Lower leg skin (tissue), 4 donors: ENCODE measurements at regions not wholly inside any gene's neighbourhood (a gene's known extent, or its start where the extent isn't known, plus 50 kb on each side); places are given as distances from the start of the nearest gene placed in this dataset.

Source experiments
- DNase-seq, 2 donors: peaks; one replicate each; pipeline ENCODE4 v3.0.0-alpha.2; 2019; ENCODE audit warnings: low spot score in 2 of 2
- H3K4me3 ChIP-seq: fragments of 200-600 bp; sonication (generic); 2 replicates; pipeline ENCODE4 v1.5.1; 2017; ENCODE audit warnings: mild to moderate bottlenecking, low read depth; ENCODE audit not compliant: poor library complexity, severe bottlenecking
- CTCF ChIP-seq, 3 donors: fragments of 450-650 bp; IDR thresholded peaks; one replicate each; pipeline ENCODE4 v1.5.1; 2016; ENCODE audit warnings: antibody characterized with exemption in 3 of 3, mild to moderate bottlenecking in 3 of 3, moderate library complexity in 2 of 3
- POLR2A ChIP-seq, 2 donors: fragments of 450-650 bp; IDR thresholded peaks; one replicate each; pipeline ENCODE4 v1.6.1; 2016 to 2017; ENCODE audit warnings: antibody characterized with exemption in 2 of 2, mild to moderate bottlenecking in 1 of 2, moderate library complexity in 1 of 2
- WGBS, 2 donors: methylation state at CpG; one replicate each; pipeline ENCODE4 v1.1.5; 2018; 5-methylcytosine and 5-hydroxymethylcytosine counted together
- intact Hi-C: fragments of 100-400 bp; cut with DNase I; formaldehyde crosslinking; loops from one replicate; pipeline ENCODE4 v1.15.0; 2023; ENCODE audit warnings: low total_unique reads

GRCh38 chr2:139366681-139367080 is 586.5 kb upstream of the NXPH2 start:
- TF ChIP-seq CTCF (IDR thresholded peaks at IDR 0.05) (no peak), POLR2A (IDR thresholded peaks at IDR 0.05) (no peak)
- 94 to 95% methylated on average over 2 of the region's 2 CpGs for WGBS, 2 donors
- no peak overlapping the region for H3K4me3 ChIP-seq
- intact Hi-C loops: no loop called here
- DNase-seq: no peak

- DNase-seq: no peak
- no peak for TF ChIP-seq POLR2A (IDR thresholded peaks at IDR 0.05)
- TF ChIP-seq CTCF (IDR thresholded peaks at IDR 0.05): no peak
- 86 to 88% methylated on average over 5 of the region's 5 CpGs for WGBS, 2 donors
- H3K4me3 ChIP-seq: no peak overlapping the region
- intact Hi-C loops: no loop called here
These were observed 585.0 kb upstream of the NXPH2 start for GRCh38 chr2:139365189-139365588.

GRCh38 chr2:139360654-139361053 is 580.5 kb upstream of the NXPH2 start:
- intact Hi-C loops: no loop called here
- no peak overlapping the region for H3K4me3 ChIP-seq
- WGBS, 2 donors: 75 to 85% methylated on average over 1 of the region's 1 CpG
- no peak for DNase-seq
- TF ChIP-seq POLR2A (IDR thresholded peaks at IDR 0.05): no peak

GRCh38 chr2:139359818-139360217 is 579.6 kb upstream of the NXPH2 start:
- TF ChIP-seq POLR2A (IDR thresholded peaks at IDR 0.05): no peak
- TF ChIP-seq CTCF (IDR thresholded peaks at IDR 0.05): no peak
- WGBS, 2 donors: 30% methylated on average over 1 of the region's 1 CpG
- no peak overlapping the region for H3K4me3 ChIP-seq
- DNase-seq: no peak
- intact Hi-C loops: no loop called here

- no peak for DNase-seq
- no peak overlapping the region for H3K4me3 ChIP-seq
- no peak for TF ChIP-seq CTCF (IDR thresholded peaks at IDR 0.05)
- no peak for TF ChIP-seq POLR2A (IDR thresholded peaks at IDR 0.05)
- intact Hi-C loops: no loop called here
- 91 to 95% methylated on average over 3 of the region's 3 CpGs for WGBS, 2 donors
These were observed 577.8 kb upstream of the NXPH2 start for GRCh38 chr2:139357972-139358371.

- DNase-seq: no peak
- no peak for TF ChIP-seq CTCF (IDR thresholded peaks at IDR 0.05)
- 62% methylated on average over 1 of the region's 1 CpG for WGBS, 2 donors
- intact Hi-C loops: no loop called here
- no peak overlapping the region for H3K4me3 ChIP-seq
These were observed 574.3 kb upstream of the NXPH2 start for GRCh38 chr2:139354518-139354917.
